ENCODE measurements at regions not wholly inside any gene's neighbourhood (a gene's known extent, or its start where the extent isn't known, plus 50 kb on each side); places are given as distances from the start of the nearest gene placed in this dataset.
"Not testable (repeated sequence)": the region's sequence is repeated elsewhere in the genome, so short reads cannot be mapped to it uniquely, and the experiment has no call there.

DNA sequence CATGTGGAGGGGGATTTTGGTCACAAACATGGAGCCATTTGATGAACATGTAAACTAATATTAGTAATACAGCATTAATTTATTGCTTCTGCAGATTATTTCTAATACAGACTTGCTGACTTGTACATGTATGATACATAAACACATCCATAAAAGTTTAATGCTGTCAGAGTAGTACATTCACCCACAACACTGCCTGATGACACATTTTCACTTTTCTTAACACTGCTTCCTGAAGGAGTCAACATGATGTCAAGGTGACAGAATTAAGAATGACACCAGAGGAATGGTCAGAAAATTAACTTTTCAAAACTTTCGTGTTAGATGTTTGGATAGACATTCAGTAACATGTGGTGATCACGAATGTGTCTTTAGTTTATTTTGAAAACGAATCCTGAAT is 199.4 kb downstream of the SATB1 start:
- no peak overlapping the region for H3K4me3 ChIP-seq
- H3K27ac ChIP-seq, result no peak overlapping the region
- H3K36me3 ChIP-seq, result no peaks in the 10 kb centered on the region
- DNase-seq (ENCODE audit: low read depth in 1 of 2, low spot score in 2 of 2), result no peak
- H3K4me1 ChIP-seq (replicated peaks), result no peaks in the 10 kb centered on the region
- no peaks in the 10 kb centered on the region for H3K27me3 ChIP-seq (replicated peaks)
- no peaks in the 10 kb centered on the region for H3K9me3 ChIP-seq (replicated peaks)

DNA sequence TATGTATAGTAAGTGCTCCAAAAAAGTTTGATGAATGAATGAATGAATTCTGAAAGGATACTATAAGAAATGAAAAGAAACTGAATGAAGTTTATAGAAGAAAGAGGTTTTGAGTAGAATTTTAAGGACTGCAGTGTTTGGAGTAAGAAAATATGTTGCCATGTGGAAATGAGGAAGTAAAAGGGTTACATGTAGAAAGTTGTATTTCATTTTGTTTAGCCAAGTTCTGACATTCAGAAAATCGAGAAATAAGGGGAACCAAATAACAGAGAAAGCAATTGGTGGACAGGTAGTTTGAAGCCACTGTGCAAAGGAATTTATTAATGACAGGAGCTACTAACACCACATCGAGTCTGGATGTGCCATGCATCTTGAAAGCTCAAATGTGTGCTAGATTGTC is 200.7 kb downstream of the SATB1 start:
- Histone ChIP-seq H3K27me3 (replicated peaks) (no peaks in the 10 kb centered on the region), H3K27ac (no peak overlapping the region), H3K36me3 (no peaks in the 10 kb centered on the region), H3K9me3 (replicated peaks) (no peaks in the 10 kb centered on the region), H3K4me1 (replicated peaks) (no peaks in the 10 kb centered on the region), H3K4me3 (no peak overlapping the region)
- no peak for DNase-seq (ENCODE audit: low read depth in 1 of 2, low spot score in 2 of 2)

DNA sequence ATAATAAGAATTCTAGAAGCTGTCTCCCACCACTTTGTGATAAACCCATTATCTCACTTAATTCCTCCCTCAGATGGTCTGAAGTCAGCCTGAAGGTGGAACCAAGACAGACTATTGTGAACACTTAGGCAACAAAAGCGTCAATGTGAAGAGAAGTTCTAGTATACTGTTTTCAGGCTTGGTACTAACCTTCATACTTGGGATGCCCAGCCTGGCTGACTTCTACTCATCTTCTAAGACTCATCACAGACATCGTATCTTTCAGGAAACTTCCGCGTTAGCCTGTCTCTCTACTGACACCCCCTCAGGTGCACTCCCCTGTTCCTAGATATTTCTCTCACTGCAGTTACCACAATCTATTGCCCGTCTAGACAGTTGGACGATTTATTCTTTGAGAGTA is 201.2 kb downstream of the SATB1 start:
- DNase-seq (ENCODE audit: low read depth in 1 of 2, low spot score in 2 of 2), result no peak
- Histone ChIP-seq H3K4me3 (no peak overlapping the region), H3K36me3 (no peaks in the 10 kb centered on the region), H3K27ac (no peak overlapping the region), H3K9me3 (replicated peaks) (no peaks in the 10 kb centered on the region), H3K27me3 (replicated peaks) (no peaks in the 10 kb centered on the region), H3K4me1 (replicated peaks) (no peaks in the 10 kb centered on the region)

DNA sequence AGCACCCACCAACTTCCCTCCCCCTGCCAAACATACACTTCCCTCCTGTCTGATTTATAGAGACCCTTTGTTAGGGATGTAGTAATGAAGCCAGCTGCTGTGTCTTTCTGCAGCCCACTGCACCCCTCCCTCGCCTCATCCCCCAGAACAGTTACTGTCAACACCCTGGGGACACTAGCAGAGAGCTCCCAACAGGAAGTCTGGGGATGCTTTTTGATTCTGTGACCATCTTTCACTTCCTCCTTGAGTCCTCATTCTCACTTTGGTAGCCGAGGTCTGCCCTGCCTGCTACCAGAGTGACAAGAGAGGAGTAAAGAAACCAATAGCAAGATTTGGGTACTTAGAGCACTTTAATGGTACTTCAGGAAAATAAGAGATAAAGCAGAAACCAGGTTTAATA is 201.6 kb downstream of the SATB1 start:
- no peaks in the 10 kb centered on the region for H3K36me3 ChIP-seq
- H3K4me3 ChIP-seq, result no peak overlapping the region
- H3K27ac ChIP-seq, result no peak overlapping the region
- no peaks in the 10 kb centered on the region for H3K4me1 ChIP-seq (replicated peaks)
- no peaks in the 10 kb centered on the region for H3K27me3 ChIP-seq (replicated peaks)
- no peak for DNase-seq (ENCODE audit: low read depth in 1 of 2, low spot score in 2 of 2)
- H3K9me3 ChIP-seq (replicated peaks), result no peaks in the 10 kb centered on the region

DNA sequence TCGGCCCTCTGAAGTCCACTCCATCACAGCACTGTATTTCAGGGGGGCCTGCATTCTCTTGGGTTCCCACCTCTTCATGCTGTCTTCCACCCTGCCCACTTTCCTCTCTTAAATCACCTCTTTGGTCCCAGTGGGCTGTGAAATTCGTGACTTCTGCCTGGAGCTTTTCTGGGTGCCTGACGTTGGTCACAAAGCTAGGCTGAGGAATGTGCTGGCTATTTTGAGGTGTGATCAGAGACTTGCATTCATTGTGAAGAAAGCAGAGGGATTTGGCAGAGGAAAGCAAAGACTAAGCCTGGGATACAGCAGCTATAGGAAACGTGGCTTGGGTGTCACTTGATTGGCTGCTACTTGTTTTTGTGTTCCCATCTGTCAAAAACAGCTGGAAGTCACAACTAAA is 202.5 kb downstream of the SATB1 start:
- Histone ChIP-seq H3K4me1 (replicated peaks) (no peaks in the 10 kb centered on the region), H3K36me3 (no peaks in the 10 kb centered on the region), H3K4me3 (no peak overlapping the region), H3K9me3 (replicated peaks) (no peaks in the 10 kb centered on the region), H3K27me3 (replicated peaks) (no peaks in the 10 kb centered on the region), H3K27ac (no peak overlapping the region)
- no peak for DNase-seq (ENCODE audit: low read depth in 1 of 2, low spot score in 2 of 2)

DNA sequence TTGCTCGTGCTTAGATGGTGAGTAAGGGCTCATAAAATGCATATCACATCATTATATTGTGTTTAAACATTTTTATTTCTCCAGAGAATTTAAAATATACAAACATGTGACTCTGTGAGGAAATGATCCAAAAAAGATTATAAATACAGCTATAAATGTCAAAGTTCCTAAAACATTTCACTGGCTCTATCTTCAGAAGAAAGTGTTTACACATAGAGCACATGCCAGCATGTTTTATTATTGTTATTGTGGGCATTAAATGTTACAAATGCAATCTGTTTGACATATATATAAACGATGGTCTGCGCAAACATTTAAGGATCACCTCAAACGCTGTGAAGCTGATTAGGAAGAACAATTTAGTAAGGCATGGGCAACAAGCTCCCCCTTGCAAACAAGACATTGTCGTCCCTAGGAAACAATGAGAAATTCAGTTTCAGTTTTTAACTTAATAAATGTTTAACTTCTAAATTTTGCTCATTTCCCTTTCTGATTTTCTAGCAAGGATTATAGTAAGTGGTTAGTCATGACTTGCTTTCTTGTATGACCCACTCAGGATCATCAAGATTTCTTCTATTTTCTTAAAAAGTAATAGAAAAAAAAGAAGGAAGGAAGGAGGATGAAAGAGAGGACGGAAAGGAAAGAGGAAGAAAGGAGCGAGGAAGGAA is 207.5 kb downstream of the SATB1 start:
- DNase-seq (ENCODE audit: low read depth in 1 of 2, low spot score in 2 of 2), result no peak
- H3K27ac ChIP-seq, result no peak overlapping the region
- H3K4me3 ChIP-seq, result no peak overlapping the region
- no peaks in the 10 kb centered on the region for H3K27me3 ChIP-seq (replicated peaks)
- no peaks in the 10 kb centered on the region for H3K4me1 ChIP-seq (replicated peaks)
- no peaks in the 10 kb centered on the region for H3K9me3 ChIP-seq (replicated peaks)
- no peaks in the 10 kb centered on the region for H3K36me3 ChIP-seq

DNA sequence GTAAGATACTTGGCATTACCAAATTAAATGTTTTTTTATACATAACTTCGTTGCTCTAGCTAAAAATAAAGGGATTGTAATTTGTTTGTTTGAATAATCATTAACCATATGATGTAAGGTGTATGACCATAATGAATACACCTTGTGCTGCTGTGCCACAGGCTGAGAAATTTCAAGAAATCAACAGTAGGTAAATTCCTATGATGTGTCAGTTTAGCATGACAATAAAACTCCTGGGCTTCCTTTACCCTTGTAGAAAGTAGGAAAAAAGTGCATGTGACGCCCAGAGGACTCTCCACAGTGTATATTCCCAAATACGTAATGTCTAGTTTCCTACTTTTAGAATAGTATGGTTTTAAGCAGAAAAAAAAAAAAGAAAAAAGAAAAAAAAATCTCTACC is 208.1 kb downstream of the SATB1 start:
- DNase-seq (ENCODE audit: low read depth in 1 of 2, low spot score in 2 of 2), result no peak
- Histone ChIP-seq H3K4me3 (no peak overlapping the region), H3K4me1 (replicated peaks) (no peaks in the 10 kb centered on the region), H3K36me3 (no peaks in the 10 kb centered on the region), H3K27me3 (replicated peaks) (no peaks in the 10 kb centered on the region), H3K9me3 (replicated peaks) (no peaks in the 10 kb centered on the region), H3K27ac (no peak overlapping the region)

DNA sequence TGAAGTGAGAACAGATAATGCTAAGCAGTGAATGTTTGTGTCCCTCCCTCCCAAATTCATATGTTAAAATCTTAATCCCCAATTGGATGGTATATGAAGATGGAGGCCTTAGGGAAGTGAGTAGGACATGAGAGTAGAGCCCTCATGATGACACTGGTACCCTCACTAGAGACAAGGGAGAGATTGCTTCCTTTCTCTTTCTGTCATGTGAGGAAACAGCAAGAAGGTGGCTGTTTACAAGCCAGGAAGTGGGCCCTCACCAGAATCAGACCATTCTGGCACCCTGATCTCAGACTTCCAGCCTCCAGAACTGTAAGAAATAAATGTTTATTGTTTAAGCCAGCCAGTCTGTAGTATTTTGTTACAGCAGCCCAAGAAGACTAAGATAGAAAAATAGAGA is 209.5 kb downstream of the SATB1 start:
- Histone ChIP-seq H3K4me1 (replicated peaks) (no peaks in the 10 kb centered on the region), H3K4me3 (no peak overlapping the region), H3K27me3 (replicated peaks) (no peaks in the 10 kb centered on the region), H3K36me3 (no peaks in the 10 kb centered on the region), H3K27ac (no peak overlapping the region), H3K9me3 (replicated peaks) (no peaks in the 10 kb centered on the region)
- no peak for DNase-seq (ENCODE audit: low read depth in 1 of 2, low spot score in 2 of 2)

DNA sequence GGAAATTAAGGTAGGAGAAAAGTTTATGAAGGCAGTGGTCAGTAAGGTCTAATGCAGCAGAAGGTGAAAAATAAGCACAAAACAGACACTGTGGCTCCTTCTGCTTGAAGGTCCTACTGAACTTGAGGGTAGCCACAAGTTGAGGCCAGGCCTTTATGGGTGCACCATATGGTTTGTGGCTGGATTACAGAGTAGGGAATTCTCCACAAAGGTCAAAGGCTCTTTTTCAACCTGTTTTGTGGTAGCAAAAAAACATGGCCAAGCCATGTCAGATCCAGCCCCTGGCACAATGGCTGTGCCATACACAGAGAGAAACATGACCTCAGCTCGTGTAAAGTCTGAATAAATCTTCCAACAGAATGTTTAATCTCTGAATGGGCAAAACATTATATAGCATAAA is 214.0 kb downstream of the SATB1 start:
- no peaks in the 10 kb centered on the region for H3K36me3 ChIP-seq
- no peak overlapping the region for H3K4me3 ChIP-seq
- DNase-seq (ENCODE audit: low read depth in 1 of 2, low spot score in 2 of 2), result no peak
- H3K27ac ChIP-seq, result no peak overlapping the region
- no peaks in the 10 kb centered on the region for H3K27me3 ChIP-seq (replicated peaks)
- H3K9me3 ChIP-seq (replicated peaks), result no peaks in the 10 kb centered on the region
- no peaks in the 10 kb centered on the region for H3K4me1 ChIP-seq (replicated peaks)

DNA sequence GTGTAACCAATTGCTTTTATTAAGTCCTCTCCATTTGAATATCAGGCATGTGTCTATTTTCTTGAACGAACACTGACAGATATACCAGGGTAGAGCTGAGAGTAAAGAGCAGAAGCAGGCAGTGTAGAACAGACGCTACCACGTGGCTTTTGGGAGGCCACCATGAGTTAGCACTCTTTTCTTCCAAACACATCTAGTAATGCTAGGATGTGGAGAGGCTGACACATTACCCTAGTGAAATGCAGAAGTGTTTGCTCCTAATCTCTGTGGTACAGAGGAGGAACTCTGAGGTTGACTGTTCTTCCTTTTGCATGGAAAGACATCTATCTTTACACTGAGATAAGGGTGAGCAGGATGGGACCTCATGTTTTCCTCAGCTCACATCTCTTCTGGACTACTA is 216.3 kb downstream of the SATB1 start:
- Histone ChIP-seq H3K27me3 (replicated peaks) (no peaks in the 10 kb centered on the region), H3K27ac (no peak overlapping the region), H3K4me3 (no peak overlapping the region), H3K36me3 (no peaks in the 10 kb centered on the region), H3K4me1 (replicated peaks) (no peaks in the 10 kb centered on the region), H3K9me3 (replicated peaks) (no peaks in the 10 kb centered on the region)
- DNase-seq (ENCODE audit: low read depth in 1 of 2, low spot score in 2 of 2), result no peak

DNA sequence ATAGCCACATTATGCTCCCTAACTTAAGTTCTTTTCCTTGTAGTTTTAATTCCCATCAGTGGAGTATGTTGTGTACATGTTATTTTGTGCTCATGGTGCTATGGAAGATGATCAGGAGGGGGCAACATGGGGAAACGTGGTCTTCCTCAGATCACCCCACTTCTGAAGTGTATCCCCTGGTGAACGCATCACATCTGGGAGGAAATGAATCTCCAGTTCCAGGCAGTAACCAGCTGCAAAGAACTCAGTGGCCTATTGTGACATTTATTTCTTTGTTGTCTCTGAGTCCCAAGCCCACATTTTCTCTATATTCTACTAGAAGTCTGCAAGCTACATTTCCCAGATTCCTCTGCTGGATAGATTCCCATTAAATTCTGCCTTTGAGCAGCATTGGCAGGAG is 217.0 kb downstream of the SATB1 start:
- H3K4me3 ChIP-seq, result no peak overlapping the region

DNA sequence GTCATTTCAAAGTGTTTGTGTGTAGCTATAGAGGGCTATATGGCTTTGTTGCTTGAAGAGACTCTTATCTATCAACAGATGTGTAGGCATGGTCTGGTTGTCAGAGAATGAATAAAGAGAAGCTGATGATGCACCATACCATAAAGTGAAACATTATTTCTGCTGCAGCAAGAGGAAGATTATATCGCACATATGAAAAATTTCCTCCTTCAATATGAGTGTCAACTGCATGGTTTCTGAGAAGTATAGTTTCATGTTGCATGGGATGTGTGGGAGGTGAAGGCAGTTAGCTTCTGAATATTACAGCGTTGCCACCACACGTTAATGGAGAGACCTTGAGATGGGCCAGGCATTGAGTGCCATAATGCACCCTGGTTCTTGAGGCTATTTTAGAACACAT is 217.9 kb downstream of the SATB1 start:
- Histone ChIP-seq H3K27ac (no peak overlapping the region), H3K4me1 (replicated peaks) (no peaks in the 10 kb centered on the region), H3K9me3 (replicated peaks) (no peaks in the 10 kb centered on the region), H3K36me3 (no peaks in the 10 kb centered on the region), H3K4me3 (no peak overlapping the region), H3K27me3 (replicated peaks) (no peaks in the 10 kb centered on the region)
- DNase-seq (ENCODE audit: low read depth in 1 of 2, low spot score in 2 of 2), result no peak

More for the DNA sequence above, 217.0 kb downstream of the SATB1 start:
- Histone ChIP-seq H3K27me3 (replicated peaks) (no peaks in the 10 kb centered on the region), H3K4me1 (replicated peaks) (no peaks in the 10 kb centered on the region), H3K27ac (no peak overlapping the region), H3K36me3 (no peaks in the 10 kb centered on the region), H3K9me3 (replicated peaks) (no peaks in the 10 kb centered on the region)
- no peak for DNase-seq (ENCODE audit: low read depth in 1 of 2, low spot score in 2 of 2)

DNA sequence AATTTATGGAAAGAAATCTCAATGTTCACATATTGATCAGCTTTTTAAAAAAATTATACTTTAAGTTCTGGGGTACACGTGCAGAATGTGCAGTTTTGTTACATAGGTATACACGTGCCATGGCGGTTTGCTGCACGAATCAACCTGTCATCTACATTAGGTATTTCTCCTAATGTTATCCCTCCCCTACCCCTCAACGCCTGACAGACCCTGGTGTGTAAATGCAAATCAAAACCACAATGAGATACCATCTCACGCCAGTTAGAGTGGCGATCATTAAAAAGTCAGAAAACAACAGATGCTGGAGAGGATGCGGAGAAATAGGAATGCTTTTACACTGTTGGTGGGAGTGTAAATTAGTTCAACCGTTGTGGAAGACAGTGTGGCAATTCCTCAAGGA is 219.4 kb downstream of the SATB1 start:
- H3K4me1 ChIP-seq (replicated peaks); H3K36me3 ChIP-seq; H3K27ac ChIP-seq; H3K9me3 ChIP-seq (replicated peaks); H3K27me3 ChIP-seq (replicated peaks); DNase-seq (ENCODE audit: low read depth in 1 of 2, low spot score in 2 of 2); H3K4me3 ChIP-seq: not testable (repeated sequence)

DNA sequence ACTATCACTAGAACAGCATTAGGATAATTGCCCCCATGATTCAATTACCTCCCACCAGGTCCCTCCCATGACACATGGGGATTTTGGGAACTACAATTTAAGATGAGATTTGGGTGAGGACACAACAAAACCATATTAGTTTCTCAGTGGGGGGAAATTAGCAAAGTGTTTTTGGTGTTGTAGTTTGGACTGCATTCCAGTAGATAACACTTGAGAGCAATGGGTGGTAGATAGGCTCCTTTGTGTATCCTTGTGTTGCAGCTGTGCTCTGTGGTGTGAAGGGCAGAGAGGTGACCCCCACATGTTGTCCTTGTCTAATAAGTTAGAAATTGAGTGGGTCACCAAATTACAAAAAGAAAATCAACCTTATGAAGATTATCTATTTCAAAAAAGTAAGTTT is 223.8 kb downstream of the SATB1 start:
- Histone ChIP-seq H3K36me3 (no peaks in the 10 kb centered on the region), H3K4me1 (replicated peaks) (no peaks in the 10 kb centered on the region), H3K27me3 (replicated peaks) (no peaks in the 10 kb centered on the region), H3K4me3 (no peak overlapping the region), H3K9me3 (replicated peaks) (no peaks in the 10 kb centered on the region), H3K27ac (no peak overlapping the region)
- no peak for DNase-seq (ENCODE audit: low read depth in 1 of 2, low spot score in 2 of 2)

DNA sequence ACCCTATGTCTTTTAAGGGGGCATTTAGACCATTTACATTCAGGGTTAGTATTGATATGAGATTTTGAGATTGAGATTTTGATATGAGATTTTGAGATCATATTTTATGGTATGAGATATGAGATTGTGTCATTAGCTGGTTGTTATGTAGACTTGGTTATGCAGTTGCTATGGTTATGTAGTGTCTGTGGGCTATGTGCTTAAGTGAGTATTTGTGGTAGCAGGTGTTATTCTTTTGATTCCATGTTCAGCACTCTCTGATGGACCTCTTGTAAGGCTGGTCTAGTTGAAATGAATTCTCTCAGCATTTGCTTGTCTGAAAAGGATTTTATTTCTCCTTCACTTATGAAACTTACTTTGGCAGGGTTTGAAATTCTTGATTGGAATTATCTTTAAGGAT is 225.4 kb downstream of the SATB1 start:
- H3K9me3 ChIP-seq (replicated peaks), result no peaks in the 10 kb centered on the region
- H3K36me3 ChIP-seq, result no peaks in the 10 kb centered on the region
- no peak for DNase-seq (ENCODE audit: low read depth in 1 of 2, low spot score in 2 of 2)

More for the DNA sequence above, 225.4 kb downstream of the SATB1 start:
- H3K27me3 ChIP-seq (replicated peaks), result no peaks in the 10 kb centered on the region
- no peak overlapping the region for H3K4me3 ChIP-seq
- no peak overlapping the region for H3K27ac ChIP-seq
- no peaks in the 10 kb centered on the region for H3K4me1 ChIP-seq (replicated peaks)
